Fibroblast of the aortic adventitia (primary cell): ENCODE measurements at regions not wholly inside any gene's neighbourhood (a gene's known extent, or its start where the extent isn't known, plus 50 kb on each side); places are given as distances from the start of the nearest gene placed in this dataset.

Experiments
- DNase-seq: peaks from one replicate; pipeline ENCODE4 v3.0.0-alpha.2; 2010; ENCODE audit warnings: low read depth
- H3K4me3 ChIP-seq: 2 replicates; pipeline ENCODE4 v1.5.1; 2011; ENCODE audit warnings: low read depth, mild to moderate bottlenecking, control low read depth, low read length, moderate library complexity
- TF ChIP-seq, protein P1 (sequence below): IDR thresholded peaks from 2 replicates; pipeline ENCODE4 v1.5.1; 2011; ENCODE audit warnings: mild to moderate bottlenecking, low read length, control low read depth, inconsistent platforms; ENCODE audit not compliant: insufficient read depth

DNA sequence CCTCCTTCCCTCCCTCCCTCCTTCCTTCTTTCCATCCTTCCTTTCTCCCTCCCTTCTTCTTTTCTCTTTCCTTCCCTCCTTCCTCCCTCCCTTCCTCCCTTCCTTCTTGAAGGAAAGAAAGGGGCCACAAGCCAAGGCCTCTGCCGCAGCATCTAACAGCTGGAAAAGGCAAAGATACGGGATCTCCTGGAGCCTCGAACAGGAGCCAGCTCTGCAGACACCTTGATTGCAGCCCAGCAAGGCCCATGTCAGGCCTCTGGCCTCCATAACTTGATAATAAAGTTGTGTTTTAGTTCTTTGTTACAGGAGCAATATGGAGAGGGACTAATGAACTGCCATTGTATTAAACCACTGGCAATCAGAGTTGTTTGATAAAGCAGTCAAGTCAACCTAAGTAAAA is 348.9 kb upstream of the B3GAT1 start:
- H3K4me3 ChIP-seq: no peak overlapping the region
- TF ChIP-seq, protein P1, sequence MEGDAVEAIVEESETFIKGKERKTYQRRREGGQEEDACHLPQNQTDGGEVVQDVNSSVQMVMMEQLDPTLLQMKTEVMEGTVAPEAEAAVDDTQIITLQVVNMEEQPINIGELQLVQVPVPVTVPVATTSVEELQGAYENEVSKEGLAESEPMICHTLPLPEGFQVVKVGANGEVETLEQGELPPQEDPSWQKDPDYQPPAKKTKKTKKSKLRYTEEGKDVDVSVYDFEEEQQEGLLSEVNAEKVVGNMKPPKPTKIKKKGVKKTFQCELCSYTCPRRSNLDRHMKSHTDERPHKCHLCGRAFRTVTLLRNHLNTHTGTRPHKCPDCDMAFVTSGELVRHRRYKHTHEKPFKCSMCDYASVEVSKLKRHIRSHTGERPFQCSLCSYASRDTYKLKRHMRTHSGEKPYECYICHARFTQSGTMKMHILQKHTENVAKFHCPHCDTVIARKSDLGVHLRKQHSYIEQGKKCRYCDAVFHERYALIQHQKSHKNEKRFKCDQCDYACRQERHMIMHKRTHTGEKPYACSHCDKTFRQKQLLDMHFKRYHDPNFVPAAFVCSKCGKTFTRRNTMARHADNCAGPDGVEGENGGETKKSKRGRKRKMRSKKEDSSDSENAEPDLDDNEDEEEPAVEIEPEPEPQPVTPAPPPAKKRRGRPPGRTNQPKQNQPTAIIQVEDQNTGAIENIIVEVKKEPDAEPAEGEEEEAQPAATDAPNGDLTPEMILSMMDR: no peak

DNA sequence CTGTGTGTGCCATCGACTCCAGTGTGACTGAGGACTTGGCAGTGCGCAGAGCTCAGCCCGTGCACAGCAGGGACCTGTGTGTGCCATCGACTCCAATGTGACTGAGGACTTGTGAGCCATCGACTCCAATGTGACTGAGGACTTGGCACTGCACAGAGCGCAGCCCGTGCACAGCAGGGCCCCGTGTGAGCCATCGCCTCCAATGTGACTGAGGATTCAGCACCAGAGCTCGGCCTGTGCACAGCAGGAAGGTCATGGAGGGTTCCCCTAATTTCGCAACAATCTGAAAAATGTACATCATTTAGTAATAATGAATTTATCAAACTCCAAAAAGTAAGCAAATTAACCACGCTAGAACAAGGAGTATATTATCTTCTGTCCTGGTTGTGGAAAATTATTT is 348.3 kb upstream of the B3GAT1 start:
- no peak overlapping the region for H3K4me3 ChIP-seq
- DNase-seq: no peak
- TF ChIP-seq, protein P1: no peak

More for the DNA sequence above, 348.9 kb upstream of the B3GAT1 start:
- DNase-seq: no peak

DNA sequence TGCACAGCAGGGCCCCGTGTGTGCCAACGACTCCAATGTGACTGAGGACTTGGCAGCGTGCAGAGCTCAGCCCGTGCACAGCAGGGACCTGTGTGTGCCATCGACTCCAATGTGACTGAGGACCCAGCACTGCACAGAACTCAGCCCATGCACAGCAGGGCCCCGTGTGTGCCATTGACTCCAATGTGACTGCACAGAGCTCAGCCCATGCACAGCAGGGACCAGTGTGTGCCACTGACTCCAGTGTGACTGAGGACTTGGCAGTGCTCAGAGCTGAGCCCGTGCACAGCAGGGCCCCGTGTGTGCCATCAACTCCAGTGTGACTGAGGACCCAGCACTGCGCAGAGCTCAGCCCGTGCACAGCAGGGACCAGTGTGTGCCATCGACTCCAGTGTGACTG is 347.8 kb upstream of the B3GAT1 start:
- DNase-seq: no peak
- TF ChIP-seq, protein P1: no peak
- H3K4me3 ChIP-seq: no peak overlapping the region

DNA sequence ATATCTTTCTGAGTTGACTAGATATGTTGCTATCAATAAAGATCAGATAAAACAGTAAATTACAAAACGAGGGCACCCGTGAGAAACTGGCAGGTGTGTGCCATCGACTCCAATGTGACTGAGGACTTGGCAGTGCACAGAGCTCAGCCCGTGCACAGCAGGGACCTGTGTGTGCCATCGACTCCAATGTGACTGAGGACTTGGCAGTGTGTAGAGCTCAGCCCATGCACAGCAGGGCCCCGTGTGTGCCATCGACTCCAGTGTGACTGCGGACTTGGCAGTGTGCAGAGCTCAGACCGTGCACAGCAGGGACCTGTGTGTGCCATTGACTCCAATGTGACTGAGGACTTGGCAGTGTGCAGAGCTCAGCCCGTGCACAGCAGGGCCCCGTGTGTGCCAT is 347.2 kb upstream of the B3GAT1 start:
- no peak overlapping the region for H3K4me3 ChIP-seq
- DNase-seq: no peak
- TF ChIP-seq, protein P1: no peak

DNA sequence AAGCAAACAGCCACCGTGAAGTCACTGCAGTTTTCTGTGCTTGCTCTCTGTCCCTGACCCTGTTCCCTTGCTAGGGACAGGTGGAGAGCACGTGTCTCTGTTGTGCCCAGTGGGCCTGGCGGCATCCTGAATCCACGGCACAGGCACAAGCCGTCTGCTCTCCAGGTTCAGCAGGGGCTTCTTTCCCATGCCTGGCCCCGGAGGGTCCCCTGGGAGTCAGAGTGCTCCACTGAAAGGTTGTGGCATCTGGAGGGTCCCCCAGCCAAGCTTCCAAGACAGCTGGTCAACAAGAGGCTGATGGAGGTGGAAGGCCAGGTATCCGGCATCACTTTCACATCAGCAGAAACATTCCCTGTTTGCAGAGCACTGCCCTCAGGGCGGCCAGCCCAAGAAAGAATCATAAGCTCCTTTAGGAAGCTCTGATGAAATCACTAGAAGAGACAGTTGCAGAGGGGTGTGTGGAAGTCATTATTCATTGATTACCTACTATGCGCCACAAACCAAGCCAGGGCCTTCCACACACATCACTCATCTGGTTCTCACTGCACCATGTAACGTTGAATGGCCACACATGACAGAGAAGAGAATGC is 346.4 kb upstream of the B3GAT1 start:
- TF ChIP-seq, protein P1: no peak
- H3K4me3 ChIP-seq: no peak overlapping the region
- DNase-seq: no peak

DNA sequence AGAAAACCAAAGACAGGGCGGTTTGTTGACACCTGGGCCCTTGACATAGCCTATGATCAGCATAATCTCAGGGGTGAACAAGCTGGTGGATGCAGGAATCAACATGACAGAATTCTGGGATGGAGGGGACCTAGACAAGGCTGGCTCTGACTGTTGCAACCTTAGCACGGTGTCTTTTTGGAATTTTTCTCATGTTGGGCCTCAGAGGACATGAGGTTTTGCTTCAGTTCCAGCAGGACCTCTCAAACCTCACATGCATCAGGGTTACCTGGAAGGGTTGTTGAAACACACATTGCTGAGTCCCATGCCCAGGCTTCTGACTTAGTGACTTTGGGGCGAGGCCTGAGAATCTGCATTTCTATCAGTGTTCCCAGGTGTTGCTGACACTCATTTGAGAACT is 345.6 kb upstream of the B3GAT1 start:
- no peak overlapping the region for H3K4me3 ChIP-seq
- DNase-seq: no peak
- TF ChIP-seq, protein P1: no peak

DNA sequence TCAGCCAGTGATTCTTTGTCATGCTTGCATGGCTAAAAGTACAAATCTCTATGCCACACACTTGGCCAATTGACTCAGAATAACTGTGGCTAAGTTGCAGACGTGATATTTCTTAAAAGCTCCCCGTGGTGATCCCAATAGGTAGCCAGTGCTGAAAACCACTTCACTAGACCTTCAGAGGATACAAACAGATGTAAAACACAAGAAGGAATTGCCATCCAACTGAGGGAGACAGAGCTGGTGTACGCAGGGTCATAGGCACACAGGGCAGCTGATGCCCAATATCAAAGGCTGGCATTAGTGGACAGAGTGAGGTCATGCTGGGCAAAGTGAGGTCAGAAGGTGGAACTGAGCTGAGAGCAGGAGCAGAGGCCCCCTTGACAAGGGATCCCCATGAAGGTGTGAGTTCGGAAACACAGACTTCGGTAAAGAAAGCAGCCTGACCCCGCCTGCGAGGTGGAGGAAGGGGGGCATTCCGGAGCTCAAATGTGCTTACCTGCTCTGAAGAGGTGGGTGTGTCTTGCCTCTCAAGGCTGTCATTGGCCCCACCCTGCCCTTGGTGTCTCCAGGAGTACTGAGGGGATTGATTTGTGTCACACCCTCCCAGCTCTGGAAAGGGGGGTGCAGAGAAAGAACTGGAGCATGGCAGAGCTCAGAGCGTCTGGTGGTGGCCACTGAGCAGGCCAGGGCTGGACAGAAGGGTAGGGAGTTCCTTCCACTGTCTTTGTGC is 344.9 kb upstream of the B3GAT1 start:
- no peak for DNase-seq
- H3K4me3 ChIP-seq: no peak overlapping the region
- TF ChIP-seq, protein P1: no peak
